ENCODE measurements at regions not wholly inside any gene's neighbourhood (a gene's known extent, or its start where the extent isn't known, plus 50 kb on each side); places are given as distances from the start of the nearest gene placed in this dataset.

- no peak for DNase-seq
Observed at GRCh38 chr2:145593280-145593679, 1073.4 kb upstream of the ZEB2 start.

DNA sequence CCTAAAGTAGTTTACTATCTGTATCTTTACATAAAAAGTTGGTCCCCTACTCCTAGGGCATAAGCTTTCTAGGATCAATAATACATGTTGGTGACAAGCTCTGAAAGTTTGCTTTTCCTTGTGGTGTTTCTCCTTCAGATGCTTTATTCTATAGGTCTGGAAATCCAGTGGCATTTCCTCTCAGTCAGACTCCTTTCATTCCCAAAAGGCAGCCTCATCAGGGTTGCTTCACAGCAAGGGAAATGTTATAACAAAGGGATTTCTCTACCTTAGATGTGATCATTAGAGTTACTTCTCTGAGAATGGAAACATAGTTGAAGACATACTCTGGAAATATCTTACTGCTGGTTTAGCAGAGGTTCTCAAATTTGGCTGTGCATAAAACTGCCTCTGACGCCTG lies 1072.4 kb upstream of the ZEB2 start:
- peak; percentile 40 for DNase-seq

- DNase-seq, result no peak
Observed at GRCh38 chr2:145591109-145591809, 1071.3 kb upstream of the ZEB2 start.

DNA sequence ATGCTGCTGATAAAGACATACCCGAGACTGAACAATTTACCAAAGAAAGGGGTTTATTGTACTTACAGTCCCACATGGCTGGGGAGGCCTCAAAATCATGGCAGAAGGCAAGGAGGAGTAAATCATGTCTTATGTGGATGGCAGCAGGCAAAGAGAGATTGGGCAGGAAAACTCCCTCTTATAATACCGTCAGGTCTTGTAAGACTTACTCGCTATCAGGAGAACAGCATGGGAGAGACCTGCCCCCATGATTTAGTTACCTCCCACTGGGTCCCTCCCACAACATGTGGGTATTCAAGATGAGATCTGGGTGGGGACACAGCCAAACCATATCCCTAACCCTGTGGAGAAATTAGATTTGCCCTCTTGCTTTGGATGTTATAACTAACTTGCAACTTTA lies 1068.0 kb upstream of the ZEB2 start:
- no peak for DNase-seq

- no peak for DNase-seq
Observed at GRCh38 chr2:145584353-145584752, 1064.4 kb upstream of the ZEB2 start.

- no peak for DNase-seq
Observed at GRCh38 chr2:145573608-145574007, 1053.7 kb upstream of the ZEB2 start.

GRCh38 chr2:145572238-145572637 lies 1052.3 kb upstream of the ZEB2 start:
- DNase-seq, result no peak

DNA sequence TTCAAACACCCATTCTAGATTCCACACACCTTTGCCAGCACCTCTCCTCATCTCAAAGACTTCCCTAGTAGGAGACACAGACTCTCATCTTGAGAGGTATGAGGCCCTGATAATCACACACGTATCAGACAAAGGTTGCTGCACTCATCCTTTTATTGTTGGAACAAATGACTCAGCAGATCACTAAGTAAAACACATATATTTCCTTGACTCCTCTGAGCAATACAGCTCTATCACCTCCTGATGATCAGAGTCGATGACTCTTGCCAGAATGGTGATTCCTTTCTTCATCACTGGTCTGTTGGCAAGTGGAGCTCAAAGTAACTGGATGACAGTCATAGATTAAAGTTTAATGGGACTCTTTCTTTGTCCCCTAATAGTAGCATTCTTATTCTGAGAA lies 1049.2 kb upstream of the ZEB2 start:
- no peak for DNase-seq

GRCh38 chr2:145563741-145564615 lies 1044.1 kb upstream of the ZEB2 start:
- no peak for DNase-seq

DNA sequence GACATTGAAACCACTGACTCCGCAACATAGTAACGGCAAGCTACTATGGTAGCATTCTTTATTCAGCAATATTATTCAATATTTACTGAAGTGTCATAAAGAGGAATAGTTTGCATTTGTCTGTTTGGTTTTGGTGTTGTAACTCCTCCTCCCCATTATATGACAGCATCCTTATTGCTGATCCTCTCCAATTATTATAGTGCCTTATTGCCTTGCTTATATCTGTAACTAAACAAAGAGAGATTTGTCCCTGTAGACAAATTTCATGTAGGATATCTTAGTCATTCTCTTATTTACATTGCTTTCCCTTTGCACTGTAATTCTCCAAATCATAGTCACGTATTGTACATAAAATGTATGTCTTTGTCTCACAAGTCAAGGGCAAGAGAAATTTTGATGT lies 1041.2 kb upstream of the ZEB2 start:
- no peak for DNase-seq

GRCh38 chr2:145558617-145559350 lies 1038.9 kb upstream of the ZEB2 start:
- peak; percentile 4 for DNase-seq

DNA sequence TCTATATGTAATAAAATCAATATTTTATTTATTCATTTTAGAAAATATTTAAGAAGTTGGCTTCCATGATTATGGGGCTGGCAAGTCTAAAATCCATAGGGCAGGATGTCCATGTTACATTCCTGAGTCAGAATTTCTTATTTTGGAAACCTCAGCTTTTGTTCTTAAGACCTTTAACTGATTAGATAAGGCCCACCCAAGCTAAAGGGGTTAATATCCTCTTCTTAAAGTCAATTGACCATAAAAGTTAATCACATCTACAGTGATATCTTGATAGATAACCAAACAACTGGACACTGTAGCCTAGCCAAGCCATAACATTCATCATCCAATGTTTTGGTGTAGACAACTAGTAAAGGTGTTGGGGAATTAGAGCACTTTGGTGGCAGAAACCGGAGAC lies 1035.4 kb upstream of the ZEB2 start:
- DNase-seq, result no peak

DNA sequence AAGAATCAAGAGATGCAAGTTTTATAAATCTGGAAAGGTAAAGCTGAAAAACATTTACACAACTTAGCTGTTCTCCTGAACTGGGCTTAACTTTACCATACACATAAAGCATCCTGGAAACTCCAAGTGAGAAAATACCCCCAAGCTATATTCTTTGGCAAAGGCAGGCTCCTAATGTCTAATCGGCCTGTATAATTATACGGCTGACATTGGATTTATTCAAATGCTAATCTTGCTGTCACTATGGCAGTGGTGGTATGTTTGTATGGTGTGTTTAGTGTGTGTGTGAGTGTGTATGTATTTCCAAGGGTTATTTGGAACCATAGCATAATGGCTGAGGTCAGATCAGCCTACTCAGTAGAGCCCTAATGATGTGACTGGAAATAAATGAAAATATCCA lies 1031.8 kb upstream of the ZEB2 start:
- DNase-seq, result no peak

DNA sequence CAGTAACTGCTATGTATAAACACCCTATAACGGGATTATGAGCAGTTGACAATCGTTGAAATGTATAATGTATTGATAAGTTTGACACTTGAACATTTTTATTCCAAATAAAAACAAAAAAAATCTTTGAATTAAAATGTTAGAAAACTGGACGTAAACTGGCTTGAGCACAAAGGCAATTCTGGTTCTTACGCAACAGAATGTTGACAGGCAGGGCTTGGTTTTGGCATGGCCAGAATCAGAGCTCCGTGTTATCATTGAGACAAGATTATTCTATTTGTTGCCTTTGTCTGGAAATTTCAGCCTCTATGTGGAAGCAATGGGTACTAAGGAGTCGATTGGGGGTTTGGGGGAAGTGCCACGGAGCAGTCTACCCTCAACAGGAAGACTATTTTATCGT lies 1028.6 kb upstream of the ZEB2 start:
- no peak for DNase-seq

DNA sequence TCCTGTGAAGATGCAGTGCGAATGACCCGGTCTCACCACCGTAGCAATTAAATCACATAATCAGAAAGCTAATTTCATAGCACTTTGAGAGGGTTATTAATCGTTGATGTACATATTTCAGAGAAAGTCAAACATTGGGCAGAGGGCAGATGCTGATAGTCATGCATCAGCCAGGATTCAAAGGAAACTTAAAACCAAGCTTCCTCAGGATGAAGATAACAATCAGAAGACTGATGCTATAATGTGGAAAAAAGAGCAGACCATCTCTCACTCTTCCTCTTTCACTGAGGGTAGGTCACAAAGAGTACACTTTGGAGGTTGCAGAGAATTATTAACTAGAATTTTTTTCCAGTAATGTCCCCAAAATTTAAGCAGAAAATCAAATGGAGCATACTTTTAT lies 1027.7 kb upstream of the ZEB2 start:
- DNase-seq, result no peak

DNA sequence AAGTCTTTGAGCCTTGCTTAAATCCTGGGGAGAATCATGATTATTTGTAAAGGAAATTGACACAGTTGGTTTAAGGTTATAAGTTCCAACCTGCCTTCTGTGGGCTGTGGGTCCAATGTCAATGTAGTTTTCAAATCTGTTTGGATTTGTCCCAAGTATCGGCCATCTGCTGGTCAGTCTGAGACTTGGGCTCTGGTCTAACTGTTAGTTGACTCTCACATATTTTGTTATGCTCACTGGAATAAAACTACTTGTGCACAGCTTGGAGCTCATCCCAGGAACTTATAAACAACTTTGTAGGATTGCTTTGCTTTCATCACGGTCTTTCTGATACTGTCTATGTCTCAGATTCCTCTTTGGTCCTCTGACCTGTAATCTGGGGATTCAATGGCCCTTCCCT lies 1026.2 kb upstream of the ZEB2 start:
- no peak for DNase-seq

DNA sequence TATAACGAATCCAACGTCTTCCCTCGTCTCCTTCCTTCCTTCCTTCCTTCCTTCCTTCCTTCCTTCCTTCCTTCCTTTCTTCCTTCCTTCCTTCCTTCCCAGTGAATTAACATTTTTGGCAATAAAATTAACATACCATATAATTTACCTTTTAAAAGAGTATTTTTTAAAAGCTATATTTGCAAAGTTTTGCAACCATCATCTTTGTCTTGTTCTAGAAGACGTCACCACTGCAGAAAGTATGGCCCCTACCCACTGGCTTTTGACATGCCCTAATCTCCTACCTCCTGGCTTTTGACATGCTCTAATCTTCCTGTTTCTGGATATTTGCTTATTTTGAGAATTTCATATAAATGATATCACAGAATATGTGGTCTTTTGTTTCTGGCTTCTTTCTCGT lies 1023.9 kb upstream of the ZEB2 start:
- DNase-seq, result no peak

DNA sequence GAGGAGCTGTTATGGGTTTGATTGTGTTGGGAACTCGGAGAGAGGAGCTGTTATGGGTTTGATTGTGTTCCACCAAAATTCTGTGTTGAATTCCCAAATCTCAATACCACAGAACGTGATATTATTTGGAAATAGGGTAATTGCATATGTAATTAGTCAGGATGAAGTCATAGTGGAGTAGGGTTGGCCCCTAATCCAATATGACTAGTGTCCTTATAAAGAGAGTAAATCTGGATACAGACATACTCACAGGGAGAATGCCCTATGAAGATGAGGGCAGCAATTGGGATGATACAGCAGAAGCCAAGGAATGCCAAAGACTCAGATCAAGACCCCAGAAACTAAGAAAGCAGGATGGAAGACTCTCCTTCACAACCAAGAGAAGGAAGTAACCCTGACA lies 1023.2 kb upstream of the ZEB2 start:
- no peak for DNase-seq

DNA sequence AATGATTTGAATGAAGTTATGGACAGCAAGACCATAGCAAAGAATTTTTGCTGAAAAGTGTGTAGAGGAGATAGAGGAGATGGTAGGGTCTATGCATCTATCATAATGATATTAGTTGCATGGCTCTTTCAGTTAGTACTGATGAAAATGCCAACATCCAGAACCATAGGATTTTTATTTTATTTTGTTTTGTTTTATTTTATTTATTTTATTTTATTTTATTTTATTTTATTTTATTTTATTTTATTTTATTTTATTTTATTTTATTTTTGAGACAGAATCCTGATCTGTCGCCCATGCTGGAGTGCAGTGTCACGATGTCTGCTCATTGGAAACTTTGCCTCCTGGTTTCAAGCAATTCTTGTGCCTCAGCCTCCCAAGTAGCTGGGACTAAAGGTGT lies 1021.1 kb upstream of the ZEB2 start:
- no peak for DNase-seq

- DNase-seq, result no peak
Observed at GRCh38 chr2:145538661-145539350, 1018.9 kb upstream of the ZEB2 start.

DNA sequence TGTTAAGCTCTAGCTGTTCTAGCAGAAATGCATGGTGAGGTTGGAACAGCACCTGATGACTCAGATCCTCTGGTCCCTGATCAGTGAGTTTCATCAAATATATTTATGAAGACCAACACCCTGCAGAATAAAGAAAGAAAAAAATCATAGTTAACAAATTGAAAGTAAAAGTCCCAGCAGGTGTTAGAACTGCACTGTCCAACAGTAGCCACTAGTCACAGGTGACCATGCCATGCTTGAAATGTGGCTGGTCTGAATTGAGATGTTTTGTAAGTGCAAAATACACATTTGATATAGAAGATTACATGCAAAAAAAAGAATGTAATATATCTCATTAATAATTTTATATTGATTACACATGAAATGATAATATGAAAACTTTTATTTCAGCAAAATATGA lies 1010.7 kb upstream of the ZEB2 start:
- no peak for DNase-seq

DNA sequence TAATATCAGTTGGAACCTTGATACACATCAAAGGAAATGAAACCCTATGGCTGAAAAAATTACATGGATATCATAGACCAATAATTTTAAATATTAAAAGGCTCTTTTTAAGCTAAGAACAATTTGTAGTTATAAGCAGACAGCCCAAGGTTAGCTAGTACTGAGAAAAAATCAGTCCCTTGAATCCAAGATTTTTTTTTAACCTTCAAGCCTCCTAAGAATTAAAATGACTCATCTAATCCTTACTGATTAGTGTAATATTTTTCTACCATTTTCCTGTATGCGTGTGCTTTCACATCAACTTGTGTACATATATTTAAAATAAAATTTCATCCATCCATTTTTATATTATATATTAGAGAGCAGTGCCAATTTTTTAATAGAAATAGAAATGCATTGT lies 1004.9 kb upstream of the ZEB2 start:
- DNase-seq, result no peak

DNA sequence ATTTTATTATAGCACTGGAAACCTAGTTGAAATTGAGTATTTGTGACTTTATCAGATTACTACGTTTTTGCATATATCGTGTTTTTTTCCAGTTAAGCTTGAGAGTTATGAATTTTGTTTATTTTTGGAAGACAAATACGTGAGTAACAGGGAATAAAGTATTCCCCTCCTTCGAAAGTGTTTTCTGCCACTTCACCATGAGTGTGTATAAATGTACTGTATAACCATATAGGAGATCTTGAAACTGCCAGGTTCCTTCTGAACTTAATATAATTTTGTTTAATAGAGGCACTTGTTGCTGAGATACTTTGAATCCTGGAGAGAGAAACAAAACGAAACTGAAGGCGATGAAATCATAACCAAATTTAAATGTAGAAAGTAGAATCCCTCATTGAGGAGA lies 1004.4 kb upstream of the ZEB2 start:
- DNase-seq, result no peak
